ENCODE measurements at regions not wholly inside any gene's neighbourhood (a gene's known extent, or its start where the extent isn't known, plus 50 kb on each side); places are given as distances from the start of the nearest gene placed in this dataset.
"Not testable (repeated sequence)": the region's sequence is repeated elsewhere in the genome, so short reads cannot be mapped to it uniquely, and the experiment has no call there.

DNA sequence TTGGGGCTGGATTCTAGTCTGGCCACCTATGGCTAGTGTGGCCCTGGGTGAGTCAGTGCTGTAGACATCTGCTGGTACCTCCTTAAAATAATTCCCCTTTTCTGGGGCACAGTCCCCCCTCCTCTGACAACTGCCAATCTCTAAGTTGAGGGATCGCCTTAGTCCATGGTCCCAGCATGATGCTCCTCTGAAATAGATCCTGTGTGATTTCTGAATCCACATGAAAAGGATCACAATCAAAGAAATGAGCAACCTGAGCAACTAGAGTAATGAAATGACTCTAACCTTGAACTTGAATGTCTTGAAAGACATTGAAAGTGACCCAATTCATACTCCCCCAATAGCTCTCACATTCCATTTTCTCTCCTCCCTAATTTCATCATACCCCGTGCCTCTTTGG, 332.5 kb downstream of the VRK1 start:
- Histone ChIP-seq H3K9me2 (no peaks in the 10 kb centered on the region), H3K79me2 (ENCODE audit: insufficient read depth) (no peaks in the 10 kb centered on the region), H3K27ac (ENCODE audit: low read depth in 2 of 2, low read length in 1 of 2) (no peak overlapping the region), H3K4me3 (ENCODE audit: low read depth in 2 of 2, low read length in 1 of 2) (no peak overlapping the region), H3K4me1 (ENCODE audit: control insufficient read depth in 1 of 2, insufficient read depth in 2 of 2, low read depth in 1 of 2, low read length in 1 of 2) (no peaks in the 10 kb centered on the region), H3K36me3 (replicated peaks in 1 of 2; ENCODE audit: control insufficient read depth in 1 of 2, insufficient read depth in 2 of 2, low read length in 1 of 2) (no peaks in the 10 kb centered on the region), H4K20me1 (ENCODE audit: insufficient read depth) (no peaks in the 10 kb centered on the region), H3K27me3 (ENCODE audit: insufficient read depth) (no peaks in the 10 kb centered on the region), H3K9ac (no peak overlapping the region), H3K9me3 (no peaks in the 10 kb centered on the region), H2AFZ (ENCODE audit: low read depth) (no peak overlapping the region), H3K4me2 (no peak overlapping the region), H3F3A (replicated peaks; ENCODE audit: insufficient read depth) (no peaks in the 10 kb centered on the region)
- CTCF ChIA-PET = no interaction called here
- TF ChIP-seq FOXM1 (IDR thresholded peaks at IDR 0.05; ENCODE audit: low read depth) (no peak), ELF1 (IDR thresholded peaks at IDR 0.05) (no peak), EZH2phosphoT487 (IDR thresholded peaks at IDR 0.05; ENCODE audit: borderline replicate concordance, low read depth) (no peak), POLR2AphosphoS5 (IDR thresholded peaks at IDR 0.05; ENCODE audit: low read depth, low read length) (no peak), TAF1 (IDR thresholded peaks at IDR 0.05; ENCODE audit: borderline replicate concordance, low read depth, low read length) (no peak), NRF1 (IDR thresholded peaks at IDR 0.05; ENCODE audit: low read depth, low read length) (no peak), TEAD4 (IDR thresholded peaks at IDR 0.05; ENCODE audit: borderline replicate concordance, insufficient read depth) (no peak)
- TF ChIP-seq, protein P1, sequence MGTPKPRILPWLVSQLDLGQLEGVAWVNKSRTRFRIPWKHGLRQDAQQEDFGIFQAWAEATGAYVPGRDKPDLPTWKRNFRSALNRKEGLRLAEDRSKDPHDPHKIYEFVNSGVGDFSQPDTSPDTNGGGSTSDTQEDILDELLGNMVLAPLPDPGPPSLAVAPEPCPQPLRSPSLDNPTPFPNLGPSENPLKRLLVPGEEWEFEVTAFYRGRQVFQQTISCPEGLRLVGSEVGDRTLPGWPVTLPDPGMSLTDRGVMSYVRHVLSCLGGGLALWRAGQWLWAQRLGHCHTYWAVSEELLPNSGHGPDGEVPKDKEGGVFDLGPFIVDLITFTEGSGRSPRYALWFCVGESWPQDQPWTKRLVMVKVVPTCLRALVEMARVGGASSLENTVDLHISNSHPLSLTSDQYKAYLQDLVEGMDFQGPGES (IDR thresholded peaks at IDR 0.05; ENCODE audit: low read depth, low read length) = no peak
- 0% methylated on average over 2 of the region's 2 CpGs for WGBS (ENCODE audit: low lambda C conversion rate)
- no peak for DNase-seq
- POLR2A ChIA-PET = no interaction called here

DNA sequence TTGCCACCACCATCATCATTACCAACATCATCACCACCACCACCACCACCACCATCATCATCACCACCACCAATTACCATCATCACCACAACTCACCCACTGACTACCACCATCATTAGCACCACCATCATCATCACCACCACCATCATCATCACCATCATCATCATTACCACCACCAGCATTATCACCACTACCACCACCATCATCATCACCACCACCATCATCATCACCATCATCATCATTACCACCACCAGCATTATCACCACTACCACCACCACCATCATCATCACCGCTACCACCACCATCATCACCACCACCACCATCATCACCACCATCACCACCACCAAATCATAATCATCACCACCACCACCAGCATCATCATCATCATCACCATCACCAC, 338.7 kb downstream of the VRK1 start:
- H3K4me2 ChIP-seq; H3K4me1 ChIP-seq (ENCODE audit: control insufficient read depth in 1 of 2, insufficient read depth in 2 of 2, low read depth in 1 of 2, low read length in 1 of 2); H2AFZ ChIP-seq (ENCODE audit: low read depth); H3K27me3 ChIP-seq (ENCODE audit: insufficient read depth); H3K79me2 ChIP-seq (ENCODE audit: insufficient read depth); H3K9ac ChIP-seq; H3K9me2 ChIP-seq; CTCF ChIA-PET; H3F3A ChIP-seq (replicated peaks; ENCODE audit: insufficient read depth); POLR2A ChIA-PET; H3K36me3 ChIP-seq (replicated peaks in 1 of 2; ENCODE audit: control insufficient read depth in 1 of 2, insufficient read depth in 2 of 2, low read length in 1 of 2); H3K9me3 ChIP-seq; DNase-seq; H3K27ac ChIP-seq (ENCODE audit: low read depth in 2 of 2, low read length in 1 of 2); H4K20me1 ChIP-seq (ENCODE audit: insufficient read depth); H3K4me3 ChIP-seq (ENCODE audit: low read depth in 2 of 2, low read length in 1 of 2): not testable (repeated sequence)
- WGBS (ENCODE audit: low lambda C conversion rate) = 0% methylated on average over 1 of the region's 1 CpG

DNA sequence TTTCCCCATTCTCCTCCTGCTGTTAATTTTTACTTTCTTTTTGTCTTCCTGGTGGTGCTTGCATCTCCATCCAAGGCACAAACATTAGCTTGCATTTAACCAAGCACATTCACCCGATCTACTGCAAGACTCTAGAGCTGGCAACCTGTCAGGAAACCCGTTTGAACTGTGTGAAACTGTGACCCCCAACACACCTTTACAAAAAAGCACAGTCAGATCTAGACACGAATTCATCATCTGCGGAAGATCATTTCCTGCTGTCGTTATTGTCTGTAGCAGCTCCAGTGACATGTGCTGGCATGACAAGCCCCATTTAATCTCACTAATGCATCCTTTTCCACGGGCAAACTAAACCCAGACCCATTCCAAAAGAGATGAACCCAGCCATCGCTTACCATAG, 340.5 kb downstream of the VRK1 start:
- H3K4me2 ChIP-seq = no peak overlapping the region
- no peaks in the 10 kb centered on the region for H3K27me3 ChIP-seq (ENCODE audit: insufficient read depth)
- H3K9me3 ChIP-seq = no peaks in the 10 kb centered on the region
- no peak overlapping the region for H3K9ac ChIP-seq
- no peak for DNase-seq
- H3K9me2 ChIP-seq = no peaks in the 10 kb centered on the region
- no peaks in the 10 kb centered on the region for H3K36me3 ChIP-seq (replicated peaks in 1 of 2; ENCODE audit: control insufficient read depth in 1 of 2, insufficient read depth in 2 of 2, low read length in 1 of 2)
- POLR2A ChIA-PET = no interaction called here
- H3K4me1 ChIP-seq (ENCODE audit: control insufficient read depth in 1 of 2, insufficient read depth in 2 of 2, low read depth in 1 of 2, low read length in 1 of 2) = no peaks in the 10 kb centered on the region; a peak in 1 of 4 replicates
- H4K20me1 ChIP-seq (ENCODE audit: insufficient read depth) = no peaks in the 10 kb centered on the region
- TF ChIP-seq RXRA (IDR thresholded peaks at IDR 0.05; ENCODE audit: borderline replicate concordance, low read depth) = no peak
- TF ChIP-seq, protein P1 (IDR thresholded peaks at IDR 0.05; ENCODE audit: low read depth, low read length) = no peak
- TF ChIP-seq RCOR1 (IDR thresholded peaks at IDR 0.05; ENCODE audit: low read length) = no peak
- TF ChIP-seq, protein P2, sequence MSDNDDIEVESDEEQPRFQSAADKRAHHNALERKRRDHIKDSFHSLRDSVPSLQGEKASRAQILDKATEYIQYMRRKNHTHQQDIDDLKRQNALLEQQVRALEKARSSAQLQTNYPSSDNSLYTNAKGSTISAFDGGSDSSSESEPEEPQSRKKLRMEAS (IDR thresholded peaks at IDR 0.05; ENCODE audit: low read depth) = no peak
- no peak for TF ChIP-seq SMC3 (IDR thresholded peaks at IDR 0.05; ENCODE audit: low read depth, low read length)
- no peak overlapping the region for H3K4me3 ChIP-seq (ENCODE audit: low read depth in 2 of 2, low read length in 1 of 2)
- 2% methylated on average over 7 of the region's 7 CpGs for WGBS (ENCODE audit: low lambda C conversion rate)
- no peak overlapping the region for H2AFZ ChIP-seq (ENCODE audit: low read depth)
- H3K27ac ChIP-seq (ENCODE audit: low read depth in 2 of 2, low read length in 1 of 2) = no peak overlapping the region
- H3K79me2 ChIP-seq (ENCODE audit: insufficient read depth) = no peaks in the 10 kb centered on the region
- H3F3A ChIP-seq (replicated peaks; ENCODE audit: insufficient read depth) = no peaks in the 10 kb centered on the region
- CTCF ChIA-PET = no interaction called here

Measured in SK-N-SH (cell line).